IMR-90 (cell line): ENCODE measurements at regions not wholly inside any gene's neighbourhood (a gene's known extent, or its start where the extent isn't known, plus 50 kb on each side); places are given as distances from the start of the nearest gene placed in this dataset.

Experiments used
- ATAC-seq: fragments of 200-7000 bp; cut with Tn5 transposase; 2 replicates; pipeline ENCODE4 v1.9.1; 2020; ENCODE audit warnings: low read depth, mild to moderate bottlenecking, moderate library complexity
- BruUV-seq: library from RNA; stranded (reverse); fragments of 400-500 nt; replicated peaks from 2 replicates; lab custom pipeline; 2021; lab: Mats Ljungman, UMichigan
- CTCF ChIA-PET: fragments of 300-600 bp; formaldehyde crosslinking; extraction: SDS; loops from one replicate; lab custom pipeline; 2021; ENCODE audit warnings: antibody characterized with exemption; lab: Yijun Ruan, JAX
- POLR2A ChIA-PET: fragments of 300-600 bp; sonication (Branson Sonifier 250); formaldehyde crosslinking; loops from one replicate; lab custom pipeline; 2022; ENCODE audit warnings: antibody characterized with exemption; ENCODE audit not compliant: unreplicated experiment; lab: Charles Lee
- DNase-seq: peaks from one replicate; pipeline ENCODE4 v3.0.0; 2013
- H2AFZ ChIP-seq: replicated peaks from 2 replicates; pipeline ENCODE3; 2013; ENCODE audit warnings: low read length, mild to moderate bottlenecking; ENCODE audit not compliant: poor library complexity
- H2AK5ac ChIP-seq: 2 replicates; pipeline ENCODE4 v1.6.1; 2013; ENCODE audit warnings: low read depth, low read length, inconsistent platforms
- H2AK9ac ChIP-seq: replicated peaks from 2 replicates; pipeline ENCODE3; 2013; ENCODE audit warnings: mild to moderate bottlenecking, low read depth, low read length, moderate library complexity; ENCODE audit not compliant: poor library complexity
- H2BK120ac ChIP-seq: 2 replicates; pipeline ENCODE4 v1.6.1; 2013; ENCODE audit warnings: low read depth, low read length, inconsistent platforms
- H2BK15ac ChIP-seq: 3 replicates; pipeline ENCODE4 v1.6.1; 2013; ENCODE audit warnings: low read depth, low read length, inconsistent platforms
- H2BK20ac ChIP-seq: 2 replicates; pipeline ENCODE4 v1.6.1; 2013; ENCODE audit warnings: low read depth, mild to moderate bottlenecking, inconsistent platforms, low read length, moderate library complexity
- H2BK5ac ChIP-seq: 2 replicates; pipeline ENCODE4 v1.6.1; 2013; ENCODE audit warnings: mild to moderate bottlenecking, low read depth, low read length, inconsistent platforms; ENCODE audit not compliant: poor library complexity, severe bottlenecking
- H3K14ac ChIP-seq: replicated peaks from 2 replicates; pipeline ENCODE4 v1.6.1; 2013; ENCODE audit warnings: low read depth, low read length, inconsistent platforms
- H3K18ac ChIP-seq: 2 replicates; pipeline ENCODE4 v1.6.1; 2013; ENCODE audit warnings: low read depth, low read length, control low read depth
- H3K23ac ChIP-seq: 2 replicates; pipeline ENCODE4 v1.6.1; 2013; ENCODE audit warnings: low read depth, low read length, inconsistent platforms
- H3K27ac ChIP-seq: 2 replicates; pipeline ENCODE4 v1.5.1; 2013; ENCODE audit warnings: mild to moderate bottlenecking, control low read depth, low read length; ENCODE audit not compliant: insufficient read depth
- H3K27me3 ChIP-seq: 2 replicates; pipeline ENCODE4 v1.6.1; 2013; ENCODE audit warnings: low read length; ENCODE audit not compliant: control insufficient read depth, insufficient read depth
- H3K36me3 ChIP-seq: 2 replicates; pipeline ENCODE4 v1.6.1; 2013; ENCODE audit warnings: low read length, mixed read lengths; ENCODE audit not compliant: control insufficient read depth, insufficient read depth
- H3K4ac ChIP-seq: 2 replicates; pipeline ENCODE4 v1.6.1; 2013; ENCODE audit warnings: low read depth, low read length, inconsistent platforms
- H3K4me1 ChIP-seq: 2 replicates; pipeline ENCODE4 v1.6.1; 2013; ENCODE audit warnings: low read length, mixed read lengths; ENCODE audit not compliant: control insufficient read depth, insufficient read depth
- H3K4me2 ChIP-seq: 2 replicates; pipeline ENCODE4 v1.6.1; 2013; ENCODE audit warnings: low read depth, mild to moderate bottlenecking, control low read depth, low read length, moderate library complexity
- H3K4me3 ChIP-seq: 2 replicates; pipeline ENCODE4 v1.5.1; 2013; ENCODE audit warnings: low read depth, mild to moderate bottlenecking, control low read depth, low read length, moderate library complexity; ENCODE audit not compliant: insufficient read depth
- H3K56ac ChIP-seq: 2 replicates; pipeline ENCODE4 v1.6.1; 2013; ENCODE audit warnings: low read length, inconsistent platforms; ENCODE audit not compliant: insufficient read depth; ENCODE audit errors: extremely low read depth
- H3K79me1 ChIP-seq, 2 experiments: 2 replicates each; pipeline ENCODE4 v1.6.1; 2013; ENCODE audit warnings: low read length in 2 of 2, inconsistent platforms in 1 of 2, low read depth in 1 of 2
- H3K9ac ChIP-seq: 2 replicates; pipeline ENCODE4 v1.6.1; 2013; ENCODE audit warnings: low read depth, low read length, control low read depth
- H3K9me1 ChIP-seq: 2 replicates; pipeline ENCODE4 v1.6.1; 2013; ENCODE audit warnings: low read length, inconsistent platforms; ENCODE audit not compliant: insufficient read depth
- H3K9me3 ChIP-seq: 2 replicates; pipeline ENCODE4 v1.6.1; 2013; ENCODE audit warnings: low read length; ENCODE audit not compliant: control insufficient read depth, insufficient read depth
- H4K20me1 ChIP-seq: 2 replicates; pipeline ENCODE4 v1.6.1; 2013; ENCODE audit warnings: low read length, inconsistent platforms; ENCODE audit not compliant: insufficient read depth
- H4K5ac ChIP-seq: 2 replicates; pipeline ENCODE4 v1.6.1; 2013; ENCODE audit warnings: mild to moderate bottlenecking, low read depth, low read length, control low read depth
- H4K8ac ChIP-seq, 2 experiments: 2 replicates each; pipeline ENCODE4 v1.6.1; 2013; ENCODE audit warnings: low read depth in 2 of 2, low read length in 2 of 2, control low read depth in 1 of 2, inconsistent platforms in 1 of 2
- H4K91ac ChIP-seq: 2 replicates; pipeline ENCODE4 v1.6.1; 2013; ENCODE audit warnings: low read depth, low read length, inconsistent platforms; ENCODE audit not compliant: insufficient read depth
- BHLHE40 ChIP-seq: fragments of 150-350 bp; IDR thresholded peaks from 2 replicates; pipeline ENCODE4 v1.6.1; 2016; ENCODE audit warnings: mild to moderate bottlenecking, low read depth, low read length
- CEBPB ChIP-seq: IDR thresholded peaks from 2 replicates; pipeline ENCODE4 v1.6.1; 2012; ENCODE audit warnings: low read depth, low read length, improper control_type of control experiment
- CHD1 ChIP-seq: IDR thresholded peaks from 2 replicates; pipeline ENCODE4 v1.6.1; 2012; ENCODE audit warnings: low read depth, low read length, improper control_type of control experiment
- CTCF ChIP-seq: conservative IDR thresholded peaks from 2 replicates; pipeline ENCODE4 v1.5.1; 2012; ENCODE audit warnings: mild to moderate bottlenecking, low read depth, low read length, improper control_type of control experiment
- ELK1 ChIP-seq: fragments of 150-350 bp; IDR thresholded peaks from 2 replicates; pipeline ENCODE4 v1.6.1; 2016; ENCODE audit warnings: low read depth, mild to moderate bottlenecking, low read length, moderate library complexity, borderline replicate concordance
- FOS ChIP-seq: fragments of 150-350 bp; IDR thresholded peaks from 2 replicates; pipeline ENCODE4 v1.6.1; 2016; ENCODE audit warnings: low read depth, low read length
- MAFK ChIP-seq: IDR thresholded peaks from 2 replicates; pipeline ENCODE4 v1.6.1; 2012; ENCODE audit warnings: low read depth, low read length, improper control_type of control experiment
- MAZ ChIP-seq: IDR thresholded peaks from 2 replicates; pipeline ENCODE4 v1.6.1; 2012; ENCODE audit warnings: low read depth, mild to moderate bottlenecking, low read length, improper control_type of control experiment, moderate library complexity, borderline replicate concordance
- MXI1 ChIP-seq: IDR thresholded peaks from 2 replicates; pipeline ENCODE4 v1.6.1; 2012; ENCODE audit warnings: low read depth, mild to moderate bottlenecking, low read length, moderate library complexity, borderline replicate concordance
- NFE2L2 ChIP-seq: fragments of 150-350 bp; IDR thresholded peaks from 2 replicates; pipeline ENCODE4 v1.6.1; 2016; ENCODE audit warnings: low read depth, mild to moderate bottlenecking, low read length
- POLR2A ChIP-seq: IDR thresholded peaks from 2 replicates; pipeline ENCODE4 v1.6.1; 2012; ENCODE audit warnings: mild to moderate bottlenecking, low read depth, low read length
- RAD21 ChIP-seq: IDR thresholded peaks from 2 replicates; pipeline ENCODE4 v1.6.1; 2012; ENCODE audit warnings: low read length, improper control_type of control experiment
- RCOR1 ChIP-seq: IDR thresholded peaks from 2 replicates; pipeline ENCODE4 v1.6.1; 2012; ENCODE audit warnings: mild to moderate bottlenecking, low read length, improper control_type of control experiment; ENCODE audit not compliant: insufficient replicate concordance
- RFX5 ChIP-seq: IDR thresholded peaks from 2 replicates; pipeline ENCODE4 v1.8.0; 2012; ENCODE audit warnings: low read depth, mild to moderate bottlenecking, low read length, moderate library complexity
- SMC3 ChIP-seq: fragments of 150-350 bp; IDR thresholded peaks from 2 replicates; pipeline ENCODE4 v1.6.1; 2016; ENCODE audit warnings: low read depth, mild to moderate bottlenecking, antibody characterized with exemption, low read length, moderate library complexity
- USF2 ChIP-seq: fragments of 150-350 bp; IDR thresholded peaks from 2 replicates; pipeline ENCODE4 v1.6.1; 2017; ENCODE audit warnings: mild to moderate bottlenecking, antibody characterized with exemption, low read length, low read depth
- WGBS, 2 experiments: methylation state at CpG; one replicate each; pipeline versions ENCODE4 v1.1.5 to v1.1.7; 2013; ENCODE audit warnings: missing lambda C conversion rate in 2 of 2; ENCODE audit not compliant: insufficient read length in 1 of 2; ENCODE audit errors: extremely low coverage in 2 of 2; 5-methylcytosine and 5-hydroxymethylcytosine counted together
- dilution Hi-C: fragments of 300-500 bp; cut with HindIII; formaldehyde crosslinking; loops from one replicate; pipeline ENCODE4 v1.14.3; 2018; ENCODE audit warnings: low sequenced_read_pairs; ENCODE audit not compliant: unreplicated experiment
- in situ Hi-C: fragments of 300-500 bp; cut with MboI; formaldehyde crosslinking; loops from 3 replicates; pipeline ENCODE4 v1.14.3; 2019; ENCODE audit warnings: low sequenced_read_pairs, inconsistent platforms, mixed read lengths
- intact Hi-C: fragments of 100-400 bp; cut with micrococcal nuclease; formaldehyde crosslinking; loops from 2 replicates; pipeline ENCODE4 v1.10.0; 2022

DNA sequence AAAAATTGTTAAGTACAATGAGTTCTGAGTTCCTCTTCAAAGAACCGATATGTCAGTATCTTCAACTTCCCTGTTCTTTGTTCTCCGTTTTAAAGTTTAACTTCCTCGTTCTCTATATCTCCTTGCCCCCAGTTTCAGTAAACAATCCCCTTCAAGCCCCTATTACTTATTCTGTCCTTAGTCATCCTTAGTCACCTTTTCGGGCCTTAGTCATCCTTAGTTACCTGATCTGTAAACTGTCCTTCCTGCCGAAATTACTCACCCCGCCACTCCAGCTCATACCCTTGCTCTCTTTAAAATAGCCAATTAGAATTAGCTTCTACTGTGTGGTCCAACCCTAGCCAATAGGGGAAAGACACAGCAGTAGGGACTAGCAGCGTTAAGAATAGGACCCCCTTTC lies 1165.6 kb downstream of the NSUN3 start:
- Histone ChIP-seq H3K36me3 (no peaks in the 10 kb centered on the region), H3K56ac (no peak overlapping the region), H3K23ac (no peak overlapping the region), H3K9ac (no peak overlapping the region), H4K8ac (no peak overlapping the region), H3K4me2 (no peak overlapping the region), H4K91ac (no peak overlapping the region), H2BK120ac (no peak overlapping the region), H3K14ac (no peak overlapping the region), H3K79me1 (no peaks in the 10 kb centered on the region), H2AFZ (no peak overlapping the region), H4K20me1 (no peaks in the 10 kb centered on the region), H2AK5ac (no peak overlapping the region), H2AK9ac (no peak overlapping the region), H3K4me3 (no peak overlapping the region), H3K27me3 (no peaks in the 10 kb centered on the region), H3K4ac (no peak overlapping the region), H2BK5ac (no peak overlapping the region), H4K5ac (no peak overlapping the region), H3K9me1 (no peaks in the 10 kb centered on the region), H2BK20ac (no peak overlapping the region), H3K27ac (no peak overlapping the region), H3K18ac (no peak overlapping the region), H3K9me3 (peaks cover 3% of the 10 kb centered on the region; the same call in 1 of the 2 replicates), H2BK15ac (no peak overlapping the region), H3K4me1 (no peaks in the 10 kb centered on the region)
- ATAC-seq (no peak), DNase-seq (no peak)
- POLR2A ChIA-PET, result no interaction called here
- in situ Hi-C loops, result no loop called here
- TF ChIP-seq USF2 (no peak), RFX5 (no peak), MAZ (no peak), POLR2A (no peak), ELK1 (no peak), RAD21 (no peak), BHLHE40 (no peak), NFE2L2 (no peak), MAFK (no peak), SMC3 (no peak), FOS (no peak), CTCF (no peak), CEBPB (no peak), CHD1 (no peak), MXI1 (no peak), RCOR1 (no peak)
- BruUV-seq, result no TSS peak
- intact Hi-C loops, result no loop called here
- WGBS, 2 experiments, result 67% methylated on average over 1 of the region's 7 CpGs; no CpG with 5 or more reads in 1 of the 2 experiments
- dilution Hi-C loops, result no loop called here
- CTCF ChIA-PET, result no interaction called here
